ENCODE measurements at regions not wholly inside any gene's neighbourhood (a gene's known extent, or its start where the extent isn't known, plus 50 kb on each side); places are given as distances from the start of the nearest gene placed in this dataset.

GRCh38 chr3:170636400-170636973 is 50.6 kb upstream of the SLC7A14 start:
- H3K27ac ChIP-seq, result no peak overlapping the region
- TF ChIP-seq CTCF (conservative IDR thresholded peaks at IDR 0.05) (no peak), ZFX (IDR thresholded peaks at IDR 0.05) (no peak)
